GM18502 (cell line): ENCODE measurements at regions not wholly inside any gene's neighbourhood (a gene's known extent, or its start where the extent isn't known, plus 50 kb on each side); places are given as distances from the start of the nearest gene placed in this dataset.

Source experiments
- ATAC-seq: cut with Tn5 transposase; IDR thresholded peaks from one replicate; pipeline ENCODE4 v1.9.1; 2021; ENCODE audit warnings: mild to moderate bottlenecking; ENCODE audit not compliant: unreplicated experiment, poor library complexity

DNA sequence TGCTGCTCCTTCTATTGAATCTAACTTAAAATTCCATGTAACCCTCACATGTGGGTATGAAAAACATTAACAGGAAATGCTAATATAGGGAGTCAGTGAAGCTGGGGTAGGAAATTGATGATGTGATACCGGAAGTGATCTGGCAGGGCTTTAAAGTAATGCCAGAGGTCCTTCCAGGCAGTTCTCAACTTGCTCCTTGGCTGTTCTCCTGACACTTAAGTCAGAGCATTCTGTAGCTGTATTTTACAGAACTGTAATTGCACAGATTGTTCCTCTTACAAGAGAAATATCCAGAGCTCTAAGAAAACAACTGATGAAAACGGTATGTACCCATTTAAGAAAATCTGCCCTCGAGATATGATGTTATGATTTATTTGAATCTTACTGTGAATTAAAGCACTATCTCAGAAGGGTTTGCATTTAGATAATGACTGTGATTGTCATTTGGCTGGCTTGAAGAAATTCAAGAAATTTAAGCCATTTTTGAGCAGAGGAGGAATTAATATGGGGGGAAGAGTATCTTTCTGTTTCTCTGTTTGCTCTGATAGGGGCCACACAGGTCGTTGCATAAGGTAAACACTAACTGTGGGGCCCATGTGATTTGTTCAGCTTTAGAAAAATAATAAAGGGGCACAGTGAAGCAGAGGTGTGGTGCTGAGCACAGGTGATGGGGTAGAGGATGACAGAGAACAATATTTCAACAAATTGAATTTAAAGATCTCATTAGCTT lies 88.4 kb downstream of the BBS10 start:
- ATAC-seq, result no peak

DNA sequence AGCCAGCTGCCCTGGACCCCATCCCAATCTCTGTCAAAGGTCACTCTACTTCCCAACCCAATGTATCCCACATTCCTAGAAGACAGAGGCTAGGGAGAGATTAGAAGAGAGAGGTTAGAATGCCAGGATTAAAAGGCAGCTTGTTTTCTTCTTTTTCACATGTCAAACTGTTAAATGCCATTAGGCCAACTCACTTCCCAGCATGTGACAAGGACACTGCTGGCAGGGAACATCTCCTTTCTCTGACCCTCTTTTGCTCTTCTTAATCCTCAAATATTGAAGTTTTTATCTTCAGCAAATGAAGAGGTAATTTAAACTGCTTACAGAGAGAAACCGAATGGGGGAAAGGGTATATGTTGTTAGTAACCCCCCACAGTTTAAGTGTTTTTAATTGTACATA lies 89.1 kb downstream of the BBS10 start:
- ATAC-seq, result no peak

DNA sequence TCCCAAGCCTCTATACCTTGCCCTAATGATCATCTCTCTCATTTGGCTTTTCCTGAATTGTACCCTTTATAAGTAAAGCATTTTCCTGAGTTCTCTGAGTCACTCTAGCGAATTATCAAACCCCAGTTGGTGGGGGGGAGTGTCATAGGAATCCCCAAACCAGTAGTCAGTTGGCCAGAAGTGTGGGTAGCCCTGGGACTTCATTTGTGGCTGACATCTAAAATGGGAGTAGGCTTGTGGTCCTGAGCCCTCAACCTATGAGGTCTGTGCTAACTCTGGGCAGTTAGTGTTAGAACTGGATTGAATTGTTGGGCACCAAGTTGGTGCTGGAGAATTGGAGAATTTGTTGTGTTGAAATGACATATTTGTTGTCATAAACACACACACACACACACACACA lies 91.3 kb downstream of the BBS10 start:
- no peak for ATAC-seq

DNA sequence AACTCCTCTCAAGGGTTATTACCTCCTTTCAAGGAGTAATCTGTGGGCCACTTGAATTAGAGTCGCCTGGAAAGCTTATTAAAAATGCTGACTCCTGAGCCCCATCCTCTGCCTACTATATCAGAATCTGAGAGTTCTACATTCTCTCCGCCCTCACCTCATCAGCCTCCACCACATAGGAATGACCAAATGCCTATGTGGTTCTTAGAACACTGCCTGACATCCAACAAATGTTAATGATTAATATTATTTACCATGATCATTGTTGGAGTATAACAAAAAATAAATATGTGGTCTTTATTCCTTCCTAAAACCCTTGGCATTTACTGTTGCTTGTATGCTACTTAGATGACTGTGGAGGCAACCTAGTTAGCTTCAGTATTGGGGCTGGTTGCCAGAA lies 91.9 kb downstream of the BBS10 start:
- no peak for ATAC-seq

DNA sequence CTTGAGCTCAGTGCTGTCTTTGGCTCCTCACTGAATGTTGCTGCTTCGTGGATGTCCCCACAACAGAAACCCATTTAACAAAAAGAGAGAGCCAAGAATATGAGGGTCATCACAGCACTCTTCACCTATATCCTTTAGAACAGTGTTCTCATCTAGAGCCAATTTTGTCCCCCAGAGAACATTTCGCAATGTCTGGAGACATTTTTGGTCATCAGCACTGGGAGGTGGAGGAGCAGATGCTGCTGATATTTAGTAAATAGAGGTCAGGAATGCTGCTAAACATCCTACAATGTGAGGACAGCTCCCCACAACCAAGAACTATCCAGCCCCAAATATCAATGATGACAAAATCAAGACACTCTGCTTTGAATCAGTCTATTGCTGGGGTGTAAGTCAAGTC lies 92.5 kb downstream of the BBS10 start:
- no peak for ATAC-seq

DNA sequence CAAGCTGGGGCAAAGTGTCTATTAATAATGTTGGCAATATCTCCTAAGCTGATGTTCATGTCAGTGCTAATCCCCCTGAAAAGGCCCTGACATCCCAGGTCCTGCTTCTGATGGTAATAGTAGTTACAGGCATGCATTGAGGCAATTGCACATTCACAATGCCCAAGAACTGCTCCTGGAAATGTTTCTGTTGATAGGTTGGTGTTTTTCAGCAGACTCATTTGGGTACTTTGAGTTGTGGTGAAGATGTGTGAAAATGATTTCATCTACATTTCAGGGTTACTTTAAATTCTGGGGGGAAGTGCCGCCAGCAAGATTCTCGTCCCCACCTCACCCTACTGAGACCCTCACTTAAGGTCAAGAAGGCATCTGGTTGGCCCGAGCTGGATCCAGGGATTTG lies 92.9 kb downstream of the BBS10 start:
- no peak for ATAC-seq

DNA sequence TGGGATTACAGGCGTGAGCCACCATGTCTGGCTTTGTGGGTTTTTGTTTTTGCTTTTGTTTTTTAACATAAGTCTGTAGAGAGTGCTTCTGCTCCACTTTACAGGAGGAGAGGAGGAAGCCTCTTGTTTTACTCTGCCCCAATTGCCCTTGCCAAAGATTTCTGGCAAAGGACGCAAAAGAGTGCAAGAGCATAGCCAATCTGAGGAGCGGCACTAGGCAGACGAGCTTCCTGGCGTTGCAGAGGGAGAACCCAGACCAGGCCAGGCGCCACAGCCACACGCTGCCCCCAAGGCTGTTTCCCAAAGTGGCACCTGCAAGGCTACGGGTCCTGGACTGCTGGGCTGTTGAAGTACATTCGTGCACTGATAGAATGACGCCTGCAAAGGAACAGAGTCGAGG lies 96.2 kb downstream of the BBS10 start:
- ATAC-seq, result no peak

DNA sequence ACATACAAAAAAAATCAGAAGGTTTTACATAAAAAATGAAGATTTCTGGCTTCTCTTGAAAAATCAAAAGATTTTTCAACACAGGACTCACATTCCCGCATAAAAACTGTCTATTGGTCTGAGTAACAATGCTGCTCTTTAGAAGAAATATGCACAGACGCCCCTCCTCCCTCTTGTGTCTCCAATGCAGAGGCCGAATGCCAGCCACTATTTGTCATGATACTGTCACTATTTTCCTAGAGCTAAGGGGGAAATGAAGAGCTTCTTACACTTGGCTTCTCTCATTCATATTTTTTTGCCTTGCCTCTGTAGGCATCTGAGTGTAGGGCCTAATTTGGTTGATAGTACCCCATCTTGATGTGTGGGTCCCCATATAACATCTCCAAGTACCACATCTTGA lies 98.0 kb downstream of the BBS10 start:
- no peak for ATAC-seq

DNA sequence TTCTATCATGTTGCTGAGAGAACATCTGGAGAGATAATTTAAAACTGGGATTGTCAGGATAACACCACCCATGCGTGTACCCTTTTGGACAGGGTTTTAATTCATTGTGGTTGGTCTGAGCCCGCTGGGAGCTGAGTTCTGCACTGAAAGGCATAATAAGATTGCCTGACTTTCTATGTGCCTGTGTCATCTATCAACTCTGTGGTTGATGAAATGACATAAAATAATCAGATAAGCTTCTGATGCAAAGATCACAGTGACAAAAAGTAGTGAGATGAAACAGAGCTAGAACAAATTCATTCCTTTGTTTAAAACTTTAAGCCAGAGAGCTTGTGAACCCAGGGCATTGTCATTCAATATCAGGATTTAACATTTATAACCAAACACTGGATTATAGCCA lies 98.7 kb downstream of the BBS10 start:
- no peak for ATAC-seq

DNA sequence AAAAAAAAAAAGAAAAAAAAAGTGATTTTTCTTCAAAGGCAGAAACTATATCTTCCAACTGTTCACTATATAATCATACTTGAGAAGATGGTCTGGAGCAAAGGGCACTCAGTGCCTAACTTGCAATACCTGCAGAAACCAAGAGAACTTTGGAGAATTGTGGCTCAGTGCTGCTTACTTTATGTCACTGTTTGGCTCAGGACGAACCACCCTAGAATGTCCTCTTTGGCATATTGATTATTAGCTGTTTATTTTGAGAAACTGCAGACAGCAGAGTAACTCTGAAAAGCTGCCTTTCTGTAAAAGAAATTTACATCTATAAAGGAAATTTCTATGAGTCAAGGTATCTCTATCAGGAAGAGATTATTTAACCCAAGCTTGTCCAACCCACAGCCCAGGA lies 100.2 kb downstream of the BBS10 start:
- ATAC-seq, result no peak

DNA sequence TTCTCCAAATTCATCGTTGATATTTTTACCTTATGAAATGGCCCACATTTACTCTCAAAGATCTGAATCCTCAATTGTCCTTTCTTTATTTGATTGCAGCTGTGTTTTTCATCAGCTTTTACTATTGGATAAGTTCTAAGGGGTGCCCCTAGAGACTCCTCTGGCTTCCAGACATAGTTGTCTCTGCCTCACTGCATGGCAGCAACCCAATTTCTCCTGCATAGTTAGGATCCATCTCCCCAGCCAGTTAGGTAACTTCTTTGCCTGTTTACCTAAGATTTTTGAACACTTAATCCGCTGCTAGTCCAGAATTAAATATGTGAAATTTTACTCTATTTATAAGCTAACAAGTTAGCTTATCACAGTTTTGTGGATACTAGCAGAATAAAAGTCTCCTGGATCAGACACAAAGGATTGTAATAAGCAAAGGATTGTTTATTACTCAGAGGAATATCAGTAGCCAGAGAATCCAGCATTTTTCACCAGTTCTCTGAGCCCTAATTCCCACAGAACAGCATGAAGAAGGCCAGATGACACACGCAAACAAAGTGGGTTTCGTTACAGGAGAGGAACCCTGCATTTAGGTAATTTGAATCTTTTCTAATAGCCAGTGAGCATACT lies 101.1 kb downstream of the BBS10 start:
- ATAC-seq, result no peak

DNA sequence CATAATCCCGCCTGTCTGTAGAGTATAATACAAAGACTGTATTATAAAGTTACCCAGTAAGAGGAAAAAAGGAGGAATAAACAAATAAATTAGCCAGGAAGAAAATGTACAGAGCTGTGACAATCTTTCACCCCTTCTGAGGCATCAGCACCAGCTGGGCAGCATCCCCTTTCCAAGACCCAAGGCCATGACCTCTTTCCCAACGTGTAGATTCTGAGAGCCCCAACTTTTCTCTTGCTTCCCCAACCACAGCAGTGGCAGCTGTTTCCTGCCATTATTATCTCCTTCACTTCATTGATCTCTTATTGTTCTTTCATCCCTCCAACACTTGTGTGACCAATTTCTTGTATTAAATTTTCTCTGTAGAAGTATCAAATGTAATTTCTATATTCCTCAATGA lies 101.6 kb downstream of the BBS10 start:
- no peak for ATAC-seq

DNA sequence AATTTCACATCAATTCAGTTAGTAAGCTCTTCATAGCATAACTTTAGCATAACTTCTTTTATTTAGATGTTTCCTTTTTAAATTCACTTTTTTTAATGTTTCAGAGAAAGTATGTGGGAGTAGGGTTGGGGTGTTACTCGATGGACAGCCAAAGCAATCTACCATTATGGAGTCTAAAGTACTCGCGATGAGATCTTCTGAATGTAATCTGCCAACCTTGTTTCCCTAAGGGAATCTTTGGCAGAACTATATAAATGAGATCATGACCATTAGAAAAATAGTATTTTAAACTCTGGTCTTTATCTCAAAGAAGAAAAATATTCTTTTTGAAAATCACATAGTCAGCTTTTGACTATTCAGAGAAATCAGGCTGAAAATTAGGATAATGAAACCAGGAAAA lies 103.9 kb downstream of the BBS10 start:
- ATAC-seq, result no peak

DNA sequence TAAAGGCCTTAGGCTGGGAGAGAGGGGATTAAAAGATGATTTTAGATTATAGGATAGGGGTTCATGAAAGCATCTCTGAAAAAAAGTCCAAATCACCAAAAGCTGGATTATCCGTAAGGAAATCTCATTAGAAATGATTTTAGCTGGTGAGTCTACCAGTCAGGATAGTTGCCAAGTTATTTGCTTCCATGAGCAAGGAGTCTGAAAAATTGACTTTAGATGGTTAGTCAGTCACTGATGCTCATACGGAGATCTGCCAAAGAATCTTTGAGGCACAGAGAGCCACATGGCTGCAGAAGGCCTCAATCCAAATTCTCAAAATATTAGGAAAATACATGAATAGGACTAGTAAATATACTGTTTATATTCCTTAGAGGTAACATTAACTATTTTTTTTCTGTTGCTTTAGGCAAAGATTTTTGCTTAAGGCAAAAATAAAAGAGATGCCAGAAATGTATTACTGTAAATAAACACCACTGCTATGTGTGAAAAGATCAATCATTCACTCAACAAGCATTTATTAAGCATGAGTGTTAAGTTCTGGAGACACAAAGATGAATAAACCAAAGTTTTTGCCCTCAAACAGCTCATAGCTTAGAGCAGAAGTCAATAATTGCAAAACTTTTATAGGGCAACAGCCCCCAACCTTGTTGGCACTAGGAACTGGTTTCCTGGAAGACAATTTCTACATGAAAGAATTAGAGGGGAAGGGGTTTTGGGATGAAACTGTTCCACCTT lies 105.2 kb downstream of the BBS10 start:
- ATAC-seq, result no peak

DNA sequence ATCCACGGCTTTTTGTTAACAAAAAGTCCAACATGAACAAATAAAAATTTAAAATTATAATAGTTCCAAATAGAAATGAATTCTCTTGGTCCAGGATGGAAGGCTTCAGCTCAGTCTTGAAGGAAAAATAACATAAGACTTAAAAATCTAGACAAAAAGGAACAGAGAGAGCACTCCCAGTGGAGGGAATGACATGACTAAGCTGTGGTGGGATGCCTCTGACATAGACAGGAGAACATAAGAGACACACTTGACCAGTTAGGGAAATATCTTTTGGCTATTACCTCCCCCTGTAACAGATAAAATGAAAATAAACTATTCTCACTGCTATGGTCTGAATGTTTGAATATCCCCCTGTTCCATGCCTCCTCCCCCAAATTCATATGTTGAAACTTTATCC lies 106.8 kb downstream of the BBS10 start:
- no peak for ATAC-seq

DNA sequence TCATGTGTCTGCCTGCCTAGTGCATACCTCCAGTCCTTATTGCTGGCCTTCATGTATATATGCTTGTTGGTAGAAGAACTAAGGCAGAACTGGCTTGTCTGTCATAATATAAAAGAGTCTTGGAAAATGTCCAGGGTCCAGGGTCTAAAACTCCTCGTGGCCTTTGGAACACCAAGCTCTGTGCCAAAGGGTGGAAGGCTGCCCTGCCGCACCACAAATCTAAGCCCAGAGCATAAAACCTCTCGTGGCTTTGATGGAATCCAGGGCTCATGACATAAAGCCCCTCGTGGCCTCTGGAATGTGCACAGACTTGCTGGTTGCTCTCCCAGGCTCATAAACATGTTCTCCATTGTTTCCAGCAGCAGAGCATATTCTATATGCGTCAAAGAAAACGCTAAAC lies 107.9 kb downstream of the BBS10 start:
- no peak for ATAC-seq

DNA sequence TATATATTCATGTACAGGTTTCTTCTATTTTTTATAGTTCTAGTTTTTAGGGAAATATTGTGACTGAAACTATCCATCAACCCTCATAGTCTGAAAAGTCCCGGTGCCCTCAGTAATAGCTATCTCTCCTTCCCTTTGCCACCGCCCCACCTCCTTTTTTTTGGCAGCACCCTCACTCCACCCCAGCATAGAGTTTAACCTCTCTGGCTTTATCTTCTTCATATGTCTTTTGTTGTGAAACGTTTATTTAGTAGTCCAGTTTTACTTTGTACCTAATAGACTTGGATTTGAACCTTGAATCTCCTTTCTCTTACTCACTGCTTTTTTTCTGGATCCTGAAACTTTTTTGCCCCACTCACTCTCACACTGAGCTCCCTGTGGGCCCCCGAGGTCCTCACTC lies 109.5 kb downstream of the BBS10 start:
- ATAC-seq, result no peak

DNA sequence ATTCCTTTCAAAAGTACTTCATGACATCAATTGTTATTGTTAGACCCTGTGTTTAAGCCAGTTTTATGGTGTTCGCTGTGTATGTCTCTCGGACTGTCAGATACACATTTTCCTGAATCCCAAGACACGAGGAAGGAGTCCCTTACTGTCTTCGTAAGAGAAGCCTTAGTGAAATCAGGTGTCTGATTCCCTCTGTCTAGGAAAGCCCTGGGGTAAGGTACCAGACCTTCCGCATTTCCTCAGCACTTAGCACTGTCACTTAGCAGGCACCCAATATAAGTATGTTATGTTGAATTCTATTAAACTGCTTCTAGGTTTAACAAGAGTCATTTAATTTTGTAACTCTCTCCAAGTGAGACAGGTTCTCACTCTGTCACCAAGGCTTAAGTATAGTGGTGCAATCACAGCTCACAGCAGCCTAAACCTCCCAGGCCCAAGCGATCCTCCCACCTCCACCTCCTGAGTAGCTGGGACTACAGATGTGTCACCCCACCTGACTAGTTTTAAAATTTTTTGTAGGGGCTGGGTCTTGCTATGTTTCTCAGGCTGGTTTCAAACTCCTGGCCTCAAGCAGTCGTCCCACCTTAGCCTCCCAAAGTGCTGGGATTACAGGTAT lies 111.0 kb downstream of the BBS10 start:
- ATAC-seq, result no peak

DNA sequence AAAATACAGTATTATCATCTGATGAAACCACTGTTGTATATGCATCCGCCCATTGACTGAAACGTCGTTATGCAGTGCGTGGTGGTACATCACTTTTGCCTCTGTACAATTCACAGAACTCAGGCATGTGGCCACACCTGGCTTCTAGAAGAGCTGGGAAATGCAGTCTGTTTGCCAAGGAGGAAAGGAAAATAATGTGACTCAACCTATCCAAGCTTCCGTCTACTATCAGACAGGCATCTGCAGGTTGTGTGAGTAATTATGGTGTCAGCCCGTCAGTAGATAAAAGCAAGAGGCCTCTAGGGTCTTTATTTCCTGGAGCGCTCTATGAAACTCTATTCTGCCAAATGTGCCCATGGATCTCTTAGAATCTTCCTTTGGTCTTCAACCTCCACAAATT lies 111.6 kb downstream of the BBS10 start:
- no peak for ATAC-seq

DNA sequence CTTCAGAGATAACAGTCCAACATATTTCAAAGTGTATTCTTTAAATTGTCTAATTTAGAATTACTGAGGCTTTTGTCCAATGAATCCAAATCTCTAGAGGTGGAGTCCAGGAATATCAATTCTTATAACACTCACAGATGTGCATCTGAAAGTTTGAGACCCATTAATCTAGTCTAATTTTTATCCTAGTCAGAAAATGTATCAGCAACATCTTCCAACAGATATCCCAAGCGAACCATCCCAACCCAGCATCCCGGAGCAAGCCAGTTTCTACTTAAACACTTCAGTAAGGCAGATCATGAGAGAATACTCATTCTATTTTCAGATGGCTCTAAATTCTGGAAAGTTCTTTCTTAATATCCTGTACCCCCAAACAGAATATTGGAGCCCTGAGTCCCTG lies 113.5 kb downstream of the BBS10 start:
- no peak for ATAC-seq

DNA sequence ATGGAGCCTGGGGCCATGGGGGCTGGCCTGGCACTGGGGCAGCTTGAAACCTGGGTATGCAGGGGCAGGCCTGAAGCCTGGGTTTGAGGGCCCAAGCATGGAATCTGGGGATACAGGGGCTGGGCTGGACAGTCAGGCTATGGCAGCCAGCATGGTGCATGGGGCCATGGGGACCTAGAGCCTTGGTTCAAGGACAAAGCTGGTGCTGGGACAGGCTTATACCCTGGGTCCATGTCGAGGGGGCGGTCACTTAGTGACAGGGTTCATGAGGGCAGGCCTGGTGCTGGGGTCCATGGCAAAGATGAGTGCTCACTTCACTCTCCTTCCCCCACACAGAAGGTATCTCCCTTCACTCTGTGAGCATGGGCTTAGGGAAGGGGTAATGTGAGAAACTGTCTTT lies 116.2 kb downstream of the BBS10 start:
- no peak for ATAC-seq
